HL-60 (cell line): ENCODE measurements at regions not wholly inside any gene's neighbourhood (a gene's known extent, or its start where the extent isn't known, plus 50 kb on each side); places are given as distances from the start of the nearest gene placed in this dataset.

ENCODE experiments used
- TF ChIP-seq, protein P1 (sequence below): IDR thresholded peaks from one replicate; pipeline ENCODE4 v1.5.1; 2011; ENCODE audit warnings: low read length, control low read depth, inconsistent platforms; ENCODE audit not compliant: insufficient read depth
- TF ChIP-seq, protein P2 (sequence below): IDR thresholded peaks from 2 replicates; pipeline ENCODE4 v1.6.1; 2012; ENCODE audit warnings: low read depth; ENCODE audit not compliant: insufficient replicate concordance

- TF ChIP-seq, protein P1, sequence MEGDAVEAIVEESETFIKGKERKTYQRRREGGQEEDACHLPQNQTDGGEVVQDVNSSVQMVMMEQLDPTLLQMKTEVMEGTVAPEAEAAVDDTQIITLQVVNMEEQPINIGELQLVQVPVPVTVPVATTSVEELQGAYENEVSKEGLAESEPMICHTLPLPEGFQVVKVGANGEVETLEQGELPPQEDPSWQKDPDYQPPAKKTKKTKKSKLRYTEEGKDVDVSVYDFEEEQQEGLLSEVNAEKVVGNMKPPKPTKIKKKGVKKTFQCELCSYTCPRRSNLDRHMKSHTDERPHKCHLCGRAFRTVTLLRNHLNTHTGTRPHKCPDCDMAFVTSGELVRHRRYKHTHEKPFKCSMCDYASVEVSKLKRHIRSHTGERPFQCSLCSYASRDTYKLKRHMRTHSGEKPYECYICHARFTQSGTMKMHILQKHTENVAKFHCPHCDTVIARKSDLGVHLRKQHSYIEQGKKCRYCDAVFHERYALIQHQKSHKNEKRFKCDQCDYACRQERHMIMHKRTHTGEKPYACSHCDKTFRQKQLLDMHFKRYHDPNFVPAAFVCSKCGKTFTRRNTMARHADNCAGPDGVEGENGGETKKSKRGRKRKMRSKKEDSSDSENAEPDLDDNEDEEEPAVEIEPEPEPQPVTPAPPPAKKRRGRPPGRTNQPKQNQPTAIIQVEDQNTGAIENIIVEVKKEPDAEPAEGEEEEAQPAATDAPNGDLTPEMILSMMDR: no peak
- TF ChIP-seq, protein P2, sequence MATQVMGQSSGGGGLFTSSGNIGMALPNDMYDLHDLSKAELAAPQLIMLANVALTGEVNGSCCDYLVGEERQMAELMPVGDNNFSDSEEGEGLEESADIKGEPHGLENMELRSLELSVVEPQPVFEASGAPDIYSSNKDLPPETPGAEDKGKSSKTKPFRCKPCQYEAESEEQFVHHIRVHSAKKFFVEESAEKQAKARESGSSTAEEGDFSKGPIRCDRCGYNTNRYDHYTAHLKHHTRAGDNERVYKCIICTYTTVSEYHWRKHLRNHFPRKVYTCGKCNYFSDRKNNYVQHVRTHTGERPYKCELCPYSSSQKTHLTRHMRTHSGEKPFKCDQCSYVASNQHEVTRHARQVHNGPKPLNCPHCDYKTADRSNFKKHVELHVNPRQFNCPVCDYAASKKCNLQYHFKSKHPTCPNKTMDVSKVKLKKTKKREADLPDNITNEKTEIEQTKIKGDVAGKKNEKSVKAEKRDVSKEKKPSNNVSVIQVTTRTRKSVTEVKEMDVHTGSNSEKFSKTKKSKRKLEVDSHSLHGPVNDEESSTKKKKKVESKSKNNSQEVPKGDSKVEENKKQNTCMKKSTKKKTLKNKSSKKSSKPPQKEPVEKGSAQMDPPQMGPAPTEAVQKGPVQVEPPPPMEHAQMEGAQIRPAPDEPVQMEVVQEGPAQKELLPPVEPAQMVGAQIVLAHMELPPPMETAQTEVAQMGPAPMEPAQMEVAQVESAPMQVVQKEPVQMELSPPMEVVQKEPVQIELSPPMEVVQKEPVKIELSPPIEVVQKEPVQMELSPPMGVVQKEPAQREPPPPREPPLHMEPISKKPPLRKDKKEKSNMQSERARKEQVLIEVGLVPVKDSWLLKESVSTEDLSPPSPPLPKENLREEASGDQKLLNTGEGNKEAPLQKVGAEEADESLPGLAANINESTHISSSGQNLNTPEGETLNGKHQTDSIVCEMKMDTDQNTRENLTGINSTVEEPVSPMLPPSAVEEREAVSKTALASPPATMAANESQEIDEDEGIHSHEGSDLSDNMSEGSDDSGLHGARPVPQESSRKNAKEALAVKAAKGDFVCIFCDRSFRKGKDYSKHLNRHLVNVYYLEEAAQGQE: no peak
Observed at GRCh38 chr12:86456776-86457175, 200.6 kb upstream of the MGAT4C start.
